Natural killer cell (primary cell): ENCODE measurements at regions not wholly inside any gene's neighbourhood (a gene's known extent, or its start where the extent isn't known, plus 50 kb on each side); places are given as distances from the start of the nearest gene placed in this dataset.

Experiments
- ATAC-seq, 3 donors: fragments of 150-1000 bp in 2 of 3; fragments of 200-7000 bp in 1 of 3; cut with Tn5 transposase; 1 replicate in 1 of 3; 2 replicates in 2 of 3; pipeline ENCODE4 v1.10.0; 2021; ENCODE audit warnings: mild to moderate bottlenecking in 2 of 3, moderate library complexity in 2 of 3
- DNase-seq, 2 donors: peaks; one replicate each; pipeline versions ENCODE4 v3.0.0 to v3.0.0-alpha.2; 2013 to 2021; ENCODE audit warnings: mixed read lengths in 1 of 2
- H3K27ac ChIP-seq: one replicate; pipeline ENCODE4 v1.5.1; 2013; ENCODE audit warnings: mild to moderate bottlenecking, low read length
- H3K27me3 ChIP-seq: one replicate; pipeline ENCODE4 v1.6.1; 2013; ENCODE audit warnings: low read length; ENCODE audit not compliant: control insufficient read depth, insufficient read depth
- H3K36me3 ChIP-seq: one replicate; pipeline ENCODE4 v1.6.1; 2013; ENCODE audit warnings: low read length; ENCODE audit not compliant: control insufficient read depth, insufficient read depth
- H3K4me1 ChIP-seq: one replicate; pipeline ENCODE4 v1.6.1; 2013; ENCODE audit warnings: low read length; ENCODE audit not compliant: control insufficient read depth, insufficient read depth
- H3K4me3 ChIP-seq: one replicate; pipeline ENCODE4 v1.5.1; 2013; ENCODE audit warnings: low read length
- H3K9me3 ChIP-seq: one replicate; pipeline ENCODE4 v1.6.1; 2013; ENCODE audit warnings: low read length; ENCODE audit not compliant: control insufficient read depth, insufficient read depth
- H3K27ac Mint-ChIP-seq, 2 donors: one replicate each; pipeline ENCODE4 v1.8.0; 2022; ENCODE audit warnings: mild to moderate bottlenecking in 2 of 2, mixed read lengths in 2 of 2, moderate library complexity in 1 of 2
- H3K27me3 Mint-ChIP-seq, 2 donors: one replicate each; pipeline ENCODE4 v1.8.0; 2022; ENCODE audit warnings: low read depth in 2 of 2, mixed read lengths in 2 of 2
- H3K36me3 Mint-ChIP-seq: one replicate; pipeline ENCODE4 v1.8.0; 2022; ENCODE audit warnings: mixed read lengths
- H3K4me1 Mint-ChIP-seq, 2 donors: one replicate each; pipeline ENCODE4 v1.8.0; 2022; ENCODE audit warnings: mixed read lengths in 2 of 2
- H3K4me3 Mint-ChIP-seq: one replicate; pipeline ENCODE4 v1.8.0; 2022; ENCODE audit warnings: mild to moderate bottlenecking, moderate library complexity, mixed read lengths
- H3K9me3 Mint-ChIP-seq, 2 donors: one replicate each; pipeline ENCODE4 v1.8.0; 2022; ENCODE audit warnings: mixed read lengths in 2 of 2
- CTCF ChIP-seq: fragments of 200-600 bp; IDR thresholded peaks from one replicate; pipeline ENCODE4 v1.8.0; 2022; ENCODE audit warnings: antibody characterized with exemption
- WGBS: methylation state at CpG from one replicate; pipeline ENCODE4 v1.1.7; 2013; ENCODE audit warnings: missing lambda C conversion rate; ENCODE audit not compliant: insufficient coverage; 5-methylcytosine and 5-hydroxymethylcytosine counted together
- intact Hi-C: fragments of 100-400 bp; cut with micrococcal nuclease; formaldehyde crosslinking; loops from one replicate; pipeline ENCODE4 v1.14.2; 2022

- Histone ChIP-seq H3K9me3 (no peaks in the 10 kb centered on the region), H3K27ac (no peak overlapping the region), H3K4me1 (no peaks in the 10 kb centered on the region), H3K36me3 (no peaks in the 10 kb centered on the region), H3K4me3 (no peak overlapping the region), H3K27me3 (no peaks in the 10 kb centered on the region)
- intact Hi-C loops, result no loop called here
- ATAC-seq (no peak), DNase-seq (no peak)
- TF ChIP-seq CTCF, result no peak
- WGBS, result 65% methylated on average over 5 of the region's 5 CpGs
- Mint-ChIP-seq H3K27ac (no peak overlapping the region), H3K9me3 (peaks cover 3 to 6% of the 10 kb centered on the region in 2 donors), H3K4me1 (no peaks in the 10 kb centered on the region), H3K4me3 (no peak overlapping the region), H3K36me3 (no peaks in the 10 kb centered on the region), H3K27me3 (no peaks in the 10 kb centered on the region)
Observed at GRCh38 chr11:82560836-82561235, 172.8 kb downstream of the FAM181B start.

GRCh38 chr11:82559609-82560008, 174.1 kb downstream of the FAM181B start:
- Mint-ChIP-seq H3K27me3 (no peaks in the 10 kb centered on the region), H3K27ac (no peak overlapping the region), H3K4me3 (no peak overlapping the region), H3K9me3 (peaks cover 0 to 3% of the 10 kb centered on the region in 2 donors), H3K36me3 (no peaks in the 10 kb centered on the region), H3K4me1 (no peaks in the 10 kb centered on the region)
- no peak for ATAC-seq
- Histone ChIP-seq H3K4me1 (no peaks in the 10 kb centered on the region), H3K27me3 (no peaks in the 10 kb centered on the region), H3K27ac (no peak overlapping the region), H3K9me3 (no peaks in the 10 kb centered on the region), H3K4me3 (no peak overlapping the region), H3K36me3 (no peaks in the 10 kb centered on the region)
- intact Hi-C loops, result no loop called here
- no peak for DNase-seq
- WGBS, result 73% methylated on average over 2 of the region's 2 CpGs
- TF ChIP-seq CTCF, result no peak

- Histone ChIP-seq H3K4me3 (no peak overlapping the region), H3K4me1 (no peaks in the 10 kb centered on the region), H3K9me3 (no peaks in the 10 kb centered on the region), H3K27me3 (no peaks in the 10 kb centered on the region), H3K27ac (no peak overlapping the region), H3K36me3 (no peaks in the 10 kb centered on the region)
- Mint-ChIP-seq H3K4me3 (no peak overlapping the region), H3K9me3 (peaks cover 0 to 3% of the 10 kb centered on the region in 2 donors), H3K27ac (no peak overlapping the region), H3K36me3 (no peaks in the 10 kb centered on the region), H3K4me1 (no peaks in the 10 kb centered on the region), H3K27me3 (no peaks in the 10 kb centered on the region)
- 10% methylated on average over 4 of the region's 4 CpGs for WGBS
- DNase-seq (no peak), ATAC-seq (no peak)
- no peak for TF ChIP-seq CTCF
- intact Hi-C loops, result no loop called here
Observed at GRCh38 chr11:82557274-82557673, 176.4 kb downstream of the FAM181B start.

- no peak for ATAC-seq
- Mint-ChIP-seq H3K36me3 (no peaks in the 10 kb centered on the region), H3K4me3 (no peak overlapping the region), H3K27ac (no peak overlapping the region), H3K27me3 (no peaks in the 10 kb centered on the region), H3K9me3 (peaks cover 3% of the 10 kb centered on the region in 2 donors), H3K4me1 (no peaks in the 10 kb centered on the region)
- Histone ChIP-seq H3K27ac (no peak overlapping the region), H3K4me3 (no peak overlapping the region), H3K27me3 (no peaks in the 10 kb centered on the region), H3K9me3 (no peaks in the 10 kb centered on the region), H3K4me1 (no peaks in the 10 kb centered on the region), H3K36me3 (no peaks in the 10 kb centered on the region)
- no peak for TF ChIP-seq CTCF
- DNase-seq, result no peak
- intact Hi-C loops, result no loop called here
Observed at GRCh38 chr11:82556210-82556609, 177.5 kb downstream of the FAM181B start.
